ENCODE measurements at regions not wholly inside any gene's neighbourhood (a gene's known extent, or its start where the extent isn't known, plus 50 kb on each side); places are given as distances from the start of the nearest gene placed in this dataset.
"Not testable (repeated sequence)": the region's sequence is repeated elsewhere in the genome, so short reads cannot be mapped to it uniquely, and the experiment has no call there.

GRCh38 chr10:31123946-31124345 is 92.3 kb upstream of the ZNF438 start:
- DNase-seq (ENCODE audit: low read depth in 2 of 2, low spot score in 1 of 2), result no peak

- DNase-seq (ENCODE audit: low read depth in 2 of 2, low spot score in 1 of 2), result no peak
Measured at GRCh38 chr10:31124852-31125251, 93.2 kb upstream of the ZNF438 start.

- no peak for DNase-seq (ENCODE audit: low read depth in 2 of 2, low spot score in 1 of 2)
Measured at GRCh38 chr10:31125789-31126188, 94.1 kb upstream of the ZNF438 start.

- no peak for DNase-seq (ENCODE audit: low read depth in 2 of 2, low spot score in 1 of 2)
Measured at GRCh38 chr10:31126593-31126992, 94.9 kb upstream of the ZNF438 start.

- DNase-seq (ENCODE audit: low read depth in 2 of 2, low spot score in 1 of 2), result no peak
Measured at GRCh38 chr10:31128536-31128935, 96.9 kb upstream of the ZNF438 start.

- DNase-seq (ENCODE audit: low read depth in 2 of 2, low spot score in 1 of 2), result no peak
Measured at GRCh38 chr10:31129271-31129670, 97.6 kb upstream of the ZNF438 start.

GRCh38 chr10:31129880-31130405 is 98.3 kb upstream of the ZNF438 start:
- no peak for DNase-seq (ENCODE audit: low read depth in 2 of 2, low spot score in 1 of 2)

- no peak for DNase-seq (ENCODE audit: low read depth in 2 of 2, low spot score in 1 of 2)
Measured at GRCh38 chr10:31130406-31130805, 98.7 kb upstream of the ZNF438 start.

GRCh38 chr10:31131251-31131650 is 99.6 kb upstream of the ZNF438 start:
- no peak for DNase-seq (ENCODE audit: low read depth in 2 of 2, low spot score in 1 of 2)

GRCh38 chr10:31132681-31133244 is 101.1 kb upstream of the ZNF438 start:
- DNase-seq (ENCODE audit: low read depth in 2 of 2, low spot score in 1 of 2), result no peak

GRCh38 chr10:31133251-31133791 is 101.7 kb upstream of the ZNF438 start:
- no peak for DNase-seq (ENCODE audit: low read depth in 2 of 2, low spot score in 1 of 2)

- DNase-seq (ENCODE audit: low read depth in 2 of 2, low spot score in 1 of 2), result peak; percentile 46 to 57
Measured at GRCh38 chr10:31133792-31134310, 102.2 kb upstream of the ZNF438 start.

GRCh38 chr10:31134311-31134952 is 102.8 kb upstream of the ZNF438 start:
- no peak for DNase-seq (ENCODE audit: low read depth in 2 of 2, low spot score in 1 of 2)

- DNase-seq (ENCODE audit: low read depth in 2 of 2, low spot score in 1 of 2), result no peak
Measured at GRCh38 chr10:31135171-31135570, 103.5 kb upstream of the ZNF438 start.

- not testable (repeated sequence) for DNase-seq (ENCODE audit: low read depth in 2 of 2, low spot score in 1 of 2)
Measured at GRCh38 chr10:31135791-31136190, 104.1 kb upstream of the ZNF438 start.

GRCh38 chr10:31136386-31136785 is 104.7 kb upstream of the ZNF438 start:
- DNase-seq (ENCODE audit: low read depth in 2 of 2, low spot score in 1 of 2), result no peak

GRCh38 chr10:31136930-31137885 is 105.5 kb upstream of the ZNF438 start:
- no peak for DNase-seq (ENCODE audit: low read depth in 2 of 2, low spot score in 1 of 2)

GRCh38 chr10:31138026-31138553 is 106.4 kb upstream of the ZNF438 start:
- DNase-seq (ENCODE audit: low read depth in 2 of 2, low spot score in 1 of 2), result no peak

GRCh38 chr10:31139497-31139896 is 107.8 kb upstream of the ZNF438 start:
- no peak for DNase-seq (ENCODE audit: low read depth in 2 of 2, low spot score in 1 of 2)

- no peak for DNase-seq (ENCODE audit: low read depth in 2 of 2, low spot score in 1 of 2)
Measured at GRCh38 chr10:31140716-31141115, 109.1 kb upstream of the ZNF438 start.

GRCh38 chr10:31142026-31142425 is 110.4 kb upstream of the ZNF438 start:
- no peak for DNase-seq (ENCODE audit: low read depth in 2 of 2, low spot score in 1 of 2)

All from stimulated activated CD8-positive, alpha-beta memory T cell treated with anti-CD3 and anti-CD28 coated beads, Interleukin-4, amount 100 ng/mL, for 1 hour (primary cell).